ENCODE measurements at regions not wholly inside any gene's neighbourhood (a gene's known extent, or its start where the extent isn't known, plus 50 kb on each side); places are given as distances from the start of the nearest gene placed in this dataset.
"Not testable (repeated sequence)": the region's sequence is repeated elsewhere in the genome, so short reads cannot be mapped to it uniquely, and the experiment has no call there.

DNA sequence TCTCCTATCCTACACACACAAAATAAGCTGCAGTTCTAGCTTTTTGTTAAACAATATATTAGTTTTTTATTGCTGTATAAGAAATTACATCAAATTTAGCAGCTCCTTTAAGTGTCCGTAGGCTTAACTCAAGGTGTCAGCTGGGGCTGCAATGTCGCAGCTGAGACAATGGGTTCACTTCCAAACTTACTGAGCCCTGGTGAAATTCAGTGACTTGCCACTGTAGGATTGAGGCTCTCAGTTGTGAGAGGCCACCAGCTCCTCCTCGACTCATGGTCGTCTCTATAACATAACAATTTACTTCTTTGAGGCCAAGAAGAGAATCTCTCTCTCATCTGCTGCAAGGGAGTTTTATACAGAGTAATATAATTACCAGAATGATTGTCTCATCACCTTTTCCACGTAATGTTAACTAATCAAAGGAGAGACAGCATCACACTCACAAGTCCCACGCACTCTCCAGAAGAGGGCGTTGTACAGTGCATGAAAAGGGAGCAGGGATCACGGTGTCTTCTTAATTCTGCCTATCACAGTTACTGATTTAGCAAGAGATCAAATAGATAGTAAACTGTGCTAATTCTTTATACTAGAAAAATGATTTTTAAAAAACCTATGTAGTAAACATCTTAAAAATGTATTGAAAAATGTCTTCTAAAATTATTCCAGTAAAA is 735.6 kb upstream of the GBE1 start:
- DNase-seq, result no peak

DNA sequence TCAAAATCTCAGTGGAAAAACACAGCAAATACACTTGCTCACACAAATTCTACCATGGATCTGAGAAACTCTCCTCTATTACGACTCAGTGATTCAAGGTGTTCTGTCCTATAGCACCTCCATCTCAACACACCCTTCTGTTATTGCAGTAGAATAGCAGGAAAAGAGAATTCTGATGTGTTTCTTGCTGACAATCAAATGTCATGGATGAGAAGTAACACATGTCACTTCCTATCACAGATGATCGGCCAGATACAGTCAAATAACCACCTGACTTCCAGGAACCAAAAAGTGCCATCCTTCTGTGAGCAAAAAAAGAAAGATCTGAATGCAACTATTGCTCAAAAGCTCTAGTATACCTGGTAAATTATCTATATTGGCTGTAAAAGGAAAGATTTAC is 734.2 kb upstream of the GBE1 start:
- DNase-seq, result no peak

DNA sequence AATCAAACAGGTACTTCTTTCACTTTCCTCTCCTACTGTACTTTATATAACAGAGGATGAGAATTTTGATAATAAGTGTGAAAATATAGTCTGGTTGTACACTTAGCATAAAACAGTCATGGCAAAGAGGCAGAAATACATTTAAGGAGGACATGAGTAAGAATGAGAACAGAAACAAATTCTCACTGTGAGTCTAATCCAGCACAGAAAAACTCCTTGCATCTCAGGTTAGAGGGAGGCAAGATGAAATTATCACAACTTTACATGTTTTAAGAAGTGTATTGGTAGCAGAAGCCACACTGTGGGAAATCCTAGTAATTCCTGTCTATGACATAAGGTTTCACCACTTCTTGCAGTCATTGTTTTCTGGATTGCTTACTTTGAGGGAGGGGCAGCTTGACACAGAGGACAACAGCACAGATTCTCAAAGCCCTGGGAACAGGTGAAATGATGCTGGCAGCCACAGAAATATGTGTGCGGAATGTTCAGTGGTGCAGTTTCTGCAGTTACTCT is 733.6 kb upstream of the GBE1 start:
- no peak for DNase-seq

DNA sequence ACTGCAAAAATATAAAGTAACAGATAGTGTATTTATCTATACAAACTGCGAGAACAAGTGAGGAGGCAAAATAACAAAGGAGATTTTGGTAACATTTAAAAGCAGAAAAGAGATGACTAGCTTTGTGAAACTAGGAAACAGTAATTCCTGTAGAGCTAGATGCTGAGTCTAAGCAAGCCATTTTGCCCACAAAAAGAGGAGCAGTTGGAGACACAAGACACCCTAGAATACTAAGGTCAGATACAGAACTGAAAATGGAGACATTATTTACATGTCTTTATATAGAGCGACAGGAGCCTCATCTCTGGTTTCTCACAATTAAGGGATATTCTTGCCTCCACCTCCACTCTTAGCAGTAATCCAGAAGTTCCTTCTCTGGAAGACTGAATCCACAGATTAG is 732.4 kb upstream of the GBE1 start:
- no peak for DNase-seq

DNA sequence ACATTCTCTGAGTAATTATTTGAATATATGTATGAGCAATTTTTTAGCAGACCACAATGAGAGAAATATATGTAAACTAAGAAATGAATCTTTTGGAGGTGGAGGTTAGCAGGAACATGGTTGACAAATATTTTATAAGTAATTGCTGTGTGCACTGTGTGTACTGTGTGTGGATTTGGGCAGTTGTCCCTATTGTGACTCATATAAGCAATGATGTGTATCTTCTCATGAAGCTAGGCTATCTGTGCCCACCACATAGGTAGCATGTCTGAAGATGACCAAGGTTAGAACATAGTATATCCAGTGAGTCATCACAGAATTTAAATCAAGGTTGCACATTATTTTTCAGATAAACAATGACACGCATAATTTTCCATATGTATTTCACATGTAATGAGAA is 713.9 kb upstream of the GBE1 start:
- peak; percentile 23 for DNase-seq

DNA sequence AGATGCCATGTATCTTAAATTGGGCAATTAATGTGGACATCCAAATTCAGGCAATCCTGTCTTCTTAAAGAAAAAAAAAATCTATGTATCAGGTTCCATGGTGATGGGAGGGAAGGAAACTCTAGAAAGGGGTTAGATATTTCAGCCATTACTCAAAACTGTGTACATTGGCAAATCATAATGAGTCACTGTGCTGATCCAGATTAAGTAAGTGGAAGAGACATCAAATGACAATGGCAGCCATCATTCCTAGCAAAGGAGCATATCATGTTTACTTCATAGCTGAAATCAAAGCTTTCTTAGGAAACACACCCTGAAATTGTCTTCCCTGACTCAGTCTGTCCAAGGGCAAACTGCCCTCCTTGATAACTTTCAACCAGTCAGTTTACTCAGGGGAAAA is 713.3 kb upstream of the GBE1 start:
- DNase-seq, result peak; percentile 63

DNA sequence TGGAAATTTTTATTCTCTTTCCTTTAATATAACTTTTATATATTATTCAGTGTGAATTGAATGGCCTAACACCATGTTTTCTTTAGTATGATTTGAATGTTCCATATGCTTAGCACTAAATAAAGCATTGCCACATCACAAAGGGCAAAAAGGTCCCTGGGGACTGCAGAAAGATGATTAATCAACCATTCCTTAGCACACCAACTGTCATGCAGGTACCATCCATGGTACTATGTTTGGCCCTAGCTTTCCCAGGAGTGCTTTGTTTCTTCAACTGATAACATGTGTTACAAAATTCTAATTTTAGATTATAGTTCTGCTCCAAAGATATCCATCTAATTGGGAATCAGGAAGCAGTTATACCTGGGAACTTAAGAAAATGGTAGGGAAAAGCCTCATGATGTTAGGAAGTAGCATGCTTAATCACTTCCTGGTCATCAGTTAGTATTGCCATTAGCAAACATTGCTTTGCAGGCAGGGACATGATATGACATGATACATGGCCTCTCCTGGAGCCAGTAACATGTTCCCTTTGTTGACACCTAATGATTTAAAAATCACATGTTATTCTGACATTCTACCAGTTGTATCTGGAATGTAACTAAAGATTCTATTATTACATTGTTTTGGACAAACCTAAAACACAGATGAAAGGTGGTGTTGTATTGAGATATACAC is 712.6 kb upstream of the GBE1 start:
- no peak for DNase-seq

DNA sequence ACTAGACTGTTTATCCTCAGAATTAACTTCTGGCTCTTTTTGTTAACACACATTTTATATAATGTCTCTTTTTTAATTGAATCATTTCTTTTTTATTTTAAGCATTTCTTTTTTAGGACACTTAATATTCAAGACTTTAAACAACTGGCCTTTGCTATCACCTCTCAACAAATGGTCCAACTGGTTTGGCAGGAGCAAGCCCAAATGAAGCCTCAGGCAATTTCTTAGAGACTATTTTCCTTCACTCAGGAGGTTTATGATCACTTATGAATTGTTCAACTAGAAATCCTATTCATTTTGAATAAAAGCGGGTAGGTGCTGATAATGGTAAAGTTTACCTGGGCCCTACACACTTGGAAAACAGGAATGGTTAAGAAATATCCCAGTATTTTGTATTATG is 705.6 kb upstream of the GBE1 start:
- DNase-seq, result no peak

DNA sequence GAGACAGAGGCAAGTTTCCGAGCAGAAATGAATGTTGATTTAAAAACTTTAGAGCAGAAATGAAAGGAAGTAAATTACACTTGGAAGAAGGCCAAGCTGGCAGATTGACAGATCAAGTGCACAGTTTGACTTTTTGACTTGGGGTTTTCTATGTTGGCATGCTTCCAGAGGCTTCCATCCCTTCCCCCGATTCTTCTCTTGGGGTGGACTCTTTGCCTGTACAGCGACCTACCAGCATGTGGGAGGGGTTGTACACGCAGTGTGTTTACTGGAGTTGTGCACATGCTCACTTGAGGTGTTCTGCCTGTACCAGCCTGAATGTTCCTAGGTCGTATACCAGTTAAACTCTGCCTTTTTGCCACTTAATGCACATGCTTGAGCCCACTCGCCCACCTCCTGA is 701.5 kb upstream of the GBE1 start:
- no peak for DNase-seq

DNA sequence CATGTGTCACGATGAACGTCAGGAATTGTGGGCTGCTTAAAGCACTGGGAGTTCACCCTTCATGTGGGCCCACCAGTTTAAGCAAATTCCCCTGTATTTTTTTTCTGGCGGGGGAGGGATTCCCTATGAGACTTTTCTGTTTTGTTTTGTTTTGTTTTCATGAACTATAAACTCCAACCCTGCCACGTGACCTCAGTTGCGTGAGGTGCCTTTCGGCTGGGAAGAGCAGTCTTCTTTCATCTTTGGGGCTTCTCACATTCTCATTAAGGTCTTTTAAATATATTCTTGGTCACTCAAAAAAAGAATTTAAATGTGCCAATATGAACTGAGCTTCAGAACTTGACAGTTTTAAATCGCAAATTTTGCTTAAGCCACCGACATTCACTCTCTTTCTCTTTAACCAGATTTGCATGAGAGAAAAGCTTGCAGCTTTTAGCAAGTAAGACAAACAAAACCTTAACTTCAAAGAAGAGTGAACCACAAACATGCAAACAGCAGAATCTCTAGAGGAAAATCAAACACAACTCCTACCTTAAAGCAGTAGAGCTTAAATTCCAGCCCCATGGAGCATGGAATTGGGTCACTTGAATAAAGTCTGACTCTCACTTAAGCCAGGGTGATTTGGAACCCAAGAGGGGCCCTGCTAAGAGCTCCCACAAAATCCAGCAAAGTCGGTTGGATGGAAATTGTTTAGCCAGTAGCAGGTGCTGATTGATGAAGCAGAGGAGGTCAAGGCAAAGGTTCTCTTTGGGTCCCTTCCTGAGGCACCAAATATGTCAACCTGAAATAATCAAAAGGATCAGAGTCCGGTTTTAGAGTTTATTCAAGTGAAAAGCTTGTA is 699.8 kb upstream of the GBE1 start:
- DNase-seq, result no peak

DNA sequence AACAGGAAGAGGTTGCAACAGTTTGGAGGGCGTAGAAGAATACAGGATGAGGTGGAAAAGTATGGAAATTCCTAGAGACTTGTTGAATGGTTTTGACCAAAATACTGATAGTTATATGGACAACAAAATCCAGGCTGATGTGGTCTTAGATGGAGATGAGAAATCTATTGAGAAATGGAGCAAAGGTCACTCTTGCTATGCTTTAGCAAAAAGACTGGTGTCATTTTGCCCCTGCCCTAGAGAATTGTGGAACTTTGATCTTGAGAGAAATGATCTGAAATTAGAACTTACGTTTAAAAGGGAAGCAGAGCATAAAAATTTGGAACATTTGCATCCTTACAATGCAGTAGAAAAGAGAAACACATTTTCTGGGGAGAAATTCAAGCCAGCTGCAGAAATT is 686.9 kb upstream of the GBE1 start:
- DNase-seq, result no peak

DNA sequence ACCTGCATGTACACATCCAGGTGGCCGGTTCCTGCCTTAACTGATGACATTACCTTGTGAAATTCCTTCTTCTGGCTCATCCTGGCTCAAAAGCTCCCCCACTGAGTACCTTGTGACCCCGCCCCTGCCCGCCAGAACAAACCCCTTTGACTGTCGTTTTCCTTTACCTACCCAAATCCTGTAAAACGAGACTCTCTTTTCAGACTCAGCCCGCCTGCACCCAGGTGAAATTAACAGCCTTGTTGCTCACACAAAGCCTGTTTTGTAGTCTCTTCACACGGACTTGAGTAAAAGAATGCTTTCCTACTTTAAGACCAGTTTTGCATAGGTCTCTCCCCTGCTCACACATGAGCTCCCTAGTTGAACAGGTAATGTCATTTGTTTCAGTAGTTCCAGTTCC is 667.4 kb upstream of the GBE1 start:
- not testable (repeated sequence) for DNase-seq

DNA sequence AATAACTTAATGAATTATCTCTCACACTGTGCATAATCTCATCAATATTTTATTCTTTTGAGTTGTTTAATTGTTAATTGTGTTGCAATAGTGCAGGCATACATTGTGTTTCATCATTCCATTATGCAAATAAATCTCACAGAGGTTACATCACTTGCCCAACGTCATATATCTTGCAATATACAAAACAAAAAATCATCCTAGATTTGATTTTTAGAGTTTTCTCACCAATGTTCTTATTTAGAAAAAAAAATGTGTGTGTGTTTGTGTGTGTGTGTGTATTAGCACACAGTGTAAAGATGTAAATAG is 662.5 kb upstream of the GBE1 start:
- no peak for DNase-seq

DNA sequence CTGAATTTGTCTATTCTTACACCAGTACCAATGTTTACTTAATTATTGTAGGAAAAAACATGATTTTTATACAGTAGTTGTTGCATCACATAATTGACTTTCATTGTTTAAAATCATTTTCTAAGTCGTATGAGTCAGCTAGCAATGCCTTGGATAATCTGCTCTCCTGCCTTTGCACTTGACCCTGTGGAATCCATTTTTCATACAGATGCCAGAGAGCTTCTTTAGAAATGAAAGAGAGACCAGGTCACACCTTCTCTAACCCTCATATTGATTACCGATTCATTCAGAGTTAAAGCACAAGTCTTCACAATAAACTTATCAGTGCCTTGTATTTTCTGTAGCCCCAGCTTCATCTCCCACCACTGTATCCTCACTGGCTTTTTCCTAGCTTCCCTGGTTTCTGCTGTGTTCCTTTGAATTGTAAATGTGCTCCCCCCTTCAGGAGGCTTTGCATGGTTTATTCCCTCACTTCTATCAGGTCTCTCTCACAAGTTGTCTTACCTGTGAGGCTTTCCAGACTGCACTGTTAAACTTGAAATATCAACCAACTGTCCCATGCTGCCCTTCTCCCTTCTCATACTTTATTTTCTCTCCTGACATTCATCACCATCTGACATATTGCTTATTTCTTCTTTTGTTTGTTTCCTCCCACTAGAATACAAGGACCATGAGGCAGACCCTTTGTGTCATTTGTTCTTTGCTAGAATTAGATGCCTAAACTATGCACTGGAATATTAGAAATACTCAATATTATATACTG is 662.0 kb upstream of the GBE1 start:
- DNase-seq, result no peak

DNA sequence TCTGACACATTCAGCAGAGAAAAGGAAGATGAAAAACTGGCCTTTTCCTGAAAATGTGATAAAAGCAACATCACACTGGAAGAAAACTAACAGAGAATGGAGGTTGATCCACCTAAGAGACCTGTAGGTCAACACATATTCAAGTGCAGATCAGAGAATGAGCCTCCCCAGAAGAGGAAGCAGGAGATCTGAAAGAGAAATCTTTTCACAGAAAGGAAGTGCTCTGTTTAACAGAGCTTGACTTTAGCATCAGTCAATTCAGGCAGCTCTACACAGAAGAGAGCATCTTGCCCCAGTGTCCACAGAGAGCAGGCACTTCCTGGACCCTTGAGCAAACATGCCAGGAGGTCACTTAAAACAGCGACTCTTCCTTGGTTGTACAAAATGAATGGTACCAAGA is 655.4 kb upstream of the GBE1 start:
- DNase-seq, result no peak

DNA sequence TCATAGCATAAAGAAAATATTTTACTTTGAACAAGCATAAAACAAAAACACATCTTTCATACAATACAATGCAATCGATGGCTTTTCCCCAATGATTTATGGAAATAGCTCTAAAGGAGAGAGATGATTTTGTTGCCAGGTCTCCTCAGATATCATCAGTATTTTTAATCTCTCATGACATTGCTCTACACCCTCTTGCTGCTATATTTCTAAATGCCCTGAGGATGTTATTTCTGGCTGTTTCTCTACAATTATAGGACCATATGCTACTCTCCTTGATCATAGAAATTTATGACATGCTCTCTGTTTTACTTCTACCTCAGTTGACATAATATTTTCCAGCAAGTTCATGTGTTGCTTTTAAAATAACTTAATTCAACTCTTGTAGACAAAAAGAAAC is 654.9 kb upstream of the GBE1 start:
- no peak for DNase-seq

DNA sequence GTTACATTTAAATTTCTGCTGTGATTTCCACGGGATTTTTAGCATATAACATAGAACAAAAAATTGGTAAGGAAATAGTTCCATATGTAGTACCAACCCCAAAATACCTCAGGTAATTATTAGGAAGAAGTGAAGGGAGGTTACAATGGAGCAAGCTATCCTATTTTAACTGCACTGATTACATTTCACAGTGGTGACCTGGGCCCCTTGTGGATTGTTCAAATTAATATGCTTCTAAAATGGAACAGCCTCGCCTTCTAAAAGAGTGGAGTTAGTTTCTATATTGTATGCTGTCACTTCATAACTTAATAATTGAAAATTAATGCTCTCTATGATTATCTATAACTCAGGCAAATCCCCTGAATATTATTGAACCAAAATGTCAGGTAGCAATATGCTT is 651.7 kb upstream of the GBE1 start:
- no peak for DNase-seq

DNA sequence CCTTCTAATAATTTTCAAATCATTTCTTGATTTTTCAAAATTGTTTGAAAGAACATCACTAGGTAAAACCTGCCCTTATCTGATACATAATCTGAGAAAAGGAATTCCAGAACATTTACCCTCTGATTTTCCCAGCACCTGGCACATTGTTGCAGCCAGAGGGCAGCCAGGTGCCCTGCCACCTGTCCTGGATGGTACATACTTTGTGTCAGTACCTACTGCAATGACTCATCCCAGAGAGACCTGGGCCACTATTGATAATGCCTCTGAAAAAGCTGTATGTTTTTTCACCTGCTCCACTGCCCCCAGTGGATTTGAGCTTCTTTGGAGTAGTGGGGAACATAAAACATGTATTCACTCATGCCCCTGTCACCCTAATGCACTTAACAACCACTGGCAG is 648.9 kb upstream of the GBE1 start:
- DNase-seq, result no peak

DNA sequence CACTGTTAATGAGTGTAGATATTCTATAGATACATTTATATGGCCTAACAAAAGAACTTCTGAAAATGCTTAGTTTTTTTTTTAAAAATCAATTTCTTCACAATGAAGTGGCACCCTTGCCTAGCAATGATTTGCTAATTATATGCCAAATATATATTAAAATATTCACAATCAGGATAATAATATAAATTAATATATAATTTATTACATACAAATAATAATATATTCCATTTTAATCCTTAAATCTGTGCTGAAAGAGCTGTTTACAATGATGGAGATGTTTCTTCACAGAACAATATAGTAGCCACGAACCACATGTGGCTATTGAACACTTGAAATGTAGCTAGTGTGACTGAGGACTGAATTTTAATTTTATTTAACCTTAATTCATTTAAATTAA is 648.4 kb upstream of the GBE1 start:
- DNase-seq, result no peak

DNA sequence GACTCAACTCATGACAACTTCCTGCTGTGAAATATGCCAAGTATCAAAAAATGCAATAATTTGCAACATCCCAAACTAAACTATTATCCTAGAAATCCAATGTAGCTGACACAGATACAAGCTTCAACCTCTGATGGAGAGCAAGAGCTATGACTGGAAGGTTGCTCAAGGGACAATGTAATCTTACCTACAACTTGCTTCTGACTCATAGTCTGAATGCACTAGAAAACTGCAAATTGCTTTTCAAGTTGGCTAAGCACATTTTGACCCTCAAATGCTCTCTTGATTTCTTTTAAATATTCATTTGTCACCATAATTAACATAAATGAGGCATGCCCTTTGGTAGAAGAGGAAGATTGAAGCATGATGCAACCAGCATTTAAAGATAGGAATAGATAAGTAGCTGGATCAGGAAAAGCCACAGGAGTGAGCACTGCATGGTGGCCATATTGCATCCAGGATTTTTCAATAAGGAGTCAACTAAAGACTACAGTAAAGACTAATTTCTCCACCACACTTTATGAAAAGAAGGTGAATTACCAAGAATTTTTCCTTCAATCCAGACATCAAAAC is 630.8 kb upstream of the GBE1 start:
- no peak for DNase-seq

DNA sequence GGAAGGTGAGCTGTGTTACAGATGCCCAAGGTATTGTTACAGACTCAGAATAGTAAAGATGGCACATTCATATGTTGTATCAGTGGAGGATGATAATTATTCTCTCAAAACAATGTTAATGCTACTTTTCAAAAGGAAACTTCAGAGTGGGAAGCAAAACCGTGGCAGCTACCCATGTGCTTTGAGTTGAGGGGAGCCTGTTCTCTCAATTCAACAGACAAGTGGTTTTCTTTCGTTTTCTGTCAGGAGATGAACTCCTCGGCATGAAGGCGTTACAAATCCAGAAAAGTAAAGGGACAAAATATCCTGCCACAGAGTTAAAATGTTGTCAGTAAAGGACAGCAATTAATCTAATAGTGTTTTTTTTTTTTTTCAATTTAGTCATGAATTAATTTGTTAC is 629.4 kb upstream of the GBE1 start:
- DNase-seq, result no peak

DNA sequence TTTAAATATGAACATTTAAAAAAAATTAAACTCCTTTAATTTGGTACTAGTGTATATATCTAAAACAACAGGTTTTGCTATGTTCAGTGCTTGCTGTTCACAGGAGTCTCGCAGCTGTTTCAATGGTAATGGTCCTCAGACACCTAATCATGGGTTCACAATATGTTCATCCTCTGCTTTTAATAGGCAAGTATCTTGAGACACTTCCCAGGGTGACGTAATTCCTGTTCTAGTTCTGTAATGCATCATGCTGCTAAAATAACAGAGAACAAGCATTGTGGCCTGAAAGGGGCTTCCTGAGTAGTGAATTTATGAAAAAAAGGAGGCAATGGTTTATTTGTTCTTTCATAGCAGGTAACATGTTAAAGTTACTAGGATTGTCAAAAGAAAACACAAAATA is 625.2 kb upstream of the GBE1 start:
- no peak for DNase-seq

DNA sequence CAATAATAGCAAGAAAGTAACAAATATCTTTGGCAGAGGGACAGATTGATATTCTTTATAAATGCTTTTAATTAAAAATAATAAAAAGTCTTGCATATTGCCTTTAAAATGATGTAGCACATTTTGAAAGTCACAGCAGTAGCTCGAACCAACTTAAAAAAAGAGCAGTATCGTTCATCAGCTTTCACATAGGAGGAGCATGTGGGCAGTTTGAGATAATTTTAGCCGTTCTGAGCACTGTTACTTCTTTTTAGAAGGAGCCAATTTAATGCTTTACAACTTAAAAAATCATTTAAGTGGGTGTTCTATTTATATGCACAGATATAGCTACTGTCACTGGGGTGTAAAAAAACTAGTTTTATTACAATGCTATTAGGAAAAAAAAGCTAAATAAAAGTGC is 622.7 kb upstream of the GBE1 start:
- no peak for DNase-seq
